NCI-H1092 (cell line): ENCODE measurements at regions not wholly inside any gene's neighbourhood (a gene's known extent, or its start where the extent isn't known, plus 50 kb on each side); places are given as distances from the start of the nearest gene placed in this dataset.
"Not testable (repeated sequence)": the region's sequence is repeated elsewhere in the genome, so short reads cannot be mapped to it uniquely, and the experiment has no call there.

ENCODE experiments used
- DNase-seq: peaks from one replicate; lab custom pipeline; 2025; lab: John Stamatoyannopoulos, UW

DNA sequence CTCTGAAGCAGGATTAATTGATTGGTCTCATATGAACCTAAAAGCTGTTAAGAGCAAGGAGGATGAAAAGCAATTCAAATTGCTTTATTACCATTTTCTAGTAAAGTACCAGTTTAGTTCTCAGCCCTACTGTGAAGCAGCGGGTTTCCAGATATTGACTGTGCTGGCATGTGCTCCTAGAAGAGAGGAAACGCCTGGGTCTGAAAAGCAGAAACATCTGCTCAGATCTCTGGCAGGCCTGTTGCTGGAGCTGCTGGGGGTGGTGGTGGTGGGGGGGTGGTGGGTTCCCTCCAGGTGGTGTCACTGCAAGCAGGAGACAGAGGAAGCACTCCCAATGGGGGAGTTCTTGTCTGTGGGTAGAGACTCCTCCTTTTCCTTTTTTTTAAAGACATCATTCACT is 105.5 kb upstream of the ZNF462 start:
- DNase-seq = no peak

GRCh38 chr9:106758911-106759310 is 104.1 kb upstream of the ZNF462 start:
- DNase-seq = no peak

GRCh38 chr9:106761493-106761892 is 101.5 kb upstream of the ZNF462 start:
- DNase-seq = no peak

GRCh38 chr9:106766616-106767015 is 96.3 kb upstream of the ZNF462 start:
- no peak for DNase-seq

DNA sequence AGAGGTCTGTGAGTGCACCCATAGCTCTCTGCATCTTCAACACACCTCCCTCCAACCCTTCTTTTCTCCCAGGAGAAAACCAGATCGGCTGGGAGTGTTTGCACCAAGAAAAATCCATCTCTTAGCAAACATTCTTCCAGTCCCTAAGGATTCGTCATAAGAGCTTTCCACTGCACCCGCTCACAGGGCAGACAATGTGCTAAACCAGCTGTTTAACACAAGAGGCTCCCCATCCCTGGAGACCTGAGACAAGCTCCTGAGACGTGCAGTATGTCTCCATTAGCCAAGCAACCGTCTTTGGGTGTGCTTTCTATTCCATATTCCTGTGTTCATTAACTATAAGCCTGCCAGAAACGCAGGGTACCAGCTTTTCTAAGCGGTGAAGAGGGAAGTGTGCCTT is 93.6 kb upstream of the ZNF462 start:
- DNase-seq = no peak

GRCh38 chr9:106771608-106772007 is 91.4 kb upstream of the ZNF462 start:
- DNase-seq = peak; percentile 13

GRCh38 chr9:106772523-106773290 is 90.3 kb upstream of the ZNF462 start:
- no peak for DNase-seq

GRCh38 chr9:106773750-106774149 is 89.2 kb upstream of the ZNF462 start:
- DNase-seq = no peak

DNA sequence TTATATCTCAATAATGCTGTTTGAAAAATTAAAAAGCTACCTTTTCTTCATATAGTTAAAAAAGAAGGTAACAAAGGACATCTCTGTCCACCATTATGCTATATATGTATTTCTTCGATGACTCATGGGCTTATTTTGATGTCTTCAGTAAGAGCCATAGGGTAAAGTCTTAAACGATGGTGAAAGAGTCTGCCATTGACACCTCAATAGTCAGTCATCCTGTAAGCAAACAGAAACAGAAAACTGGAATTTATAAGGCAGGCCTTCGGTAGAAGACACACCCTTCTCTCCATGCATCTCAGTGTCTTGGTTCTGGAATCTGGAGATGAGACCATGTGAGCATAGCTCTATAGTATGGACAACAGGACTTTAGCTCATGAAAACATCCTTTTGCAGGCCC is 87.0 kb upstream of the ZNF462 start:
- no peak for DNase-seq

GRCh38 chr9:106779796-106780195 is 83.2 kb upstream of the ZNF462 start:
- DNase-seq = no peak

DNA sequence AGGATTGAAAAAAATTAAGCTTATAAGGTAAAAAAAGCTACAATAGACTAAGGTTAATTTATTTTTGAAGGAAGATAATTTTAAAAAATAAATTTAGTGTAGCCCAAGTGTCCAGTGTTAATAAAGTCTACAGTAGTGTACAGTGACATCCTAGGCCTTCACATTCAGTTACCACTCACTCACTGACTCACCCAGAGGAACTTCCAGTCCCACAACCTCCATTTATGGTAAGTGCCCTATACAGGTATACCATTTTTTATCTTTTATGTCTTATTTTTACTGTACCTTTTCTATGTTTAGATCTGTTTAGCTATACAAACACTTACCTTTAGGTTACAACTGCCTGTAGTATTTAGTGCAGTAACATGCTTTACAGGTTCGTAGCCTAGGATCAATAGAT is 79.8 kb upstream of the ZNF462 start:
- DNase-seq = no peak

GRCh38 chr9:106784076-106784475 is 78.9 kb upstream of the ZNF462 start:
- DNase-seq = no peak

DNA sequence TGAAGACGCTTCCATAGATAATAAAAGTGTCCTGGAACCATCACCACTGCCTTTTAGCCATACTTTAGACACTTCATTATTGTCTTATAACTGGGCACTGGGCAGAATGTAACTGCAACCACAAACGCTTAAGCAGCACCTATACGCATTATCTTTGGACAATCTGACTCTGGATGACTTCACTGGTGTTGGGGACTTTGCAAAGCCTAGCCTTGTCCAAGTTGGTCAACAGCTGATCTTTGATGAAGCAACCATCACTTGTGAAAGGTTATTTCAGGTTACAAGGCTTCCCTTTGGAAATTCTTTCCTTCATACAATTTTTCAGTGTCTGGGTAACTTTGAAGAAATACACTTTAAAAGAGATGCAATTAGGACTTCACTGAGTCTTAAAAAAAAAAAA is 77.8 kb upstream of the ZNF462 start:
- DNase-seq = no peak

- not testable (repeated sequence) for DNase-seq
Observed at GRCh38 chr9:106788021-106788420, 74.9 kb upstream of the ZNF462 start.

DNA sequence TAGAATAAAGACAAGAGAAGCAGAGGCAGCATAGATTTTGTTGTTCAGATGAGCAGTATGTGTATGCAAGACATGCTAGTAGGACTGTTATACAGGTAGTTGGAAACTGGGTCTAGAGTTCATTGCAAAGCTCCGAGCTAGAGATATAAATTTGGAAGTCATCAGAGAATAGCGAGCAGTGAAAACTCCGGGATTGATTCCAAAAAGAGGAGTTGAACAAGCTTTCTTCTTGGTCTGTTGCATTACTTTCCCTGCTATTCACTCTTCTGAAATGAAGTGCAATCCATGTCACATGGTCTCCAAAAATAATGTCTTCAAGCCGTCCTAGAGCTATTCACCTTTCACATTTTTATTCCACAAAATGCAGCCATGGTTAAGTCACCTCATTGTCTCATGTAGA is 67.9 kb upstream of the ZNF462 start:
- no peak for DNase-seq

GRCh38 chr9:106796771-106797170 is 66.2 kb upstream of the ZNF462 start:
- DNase-seq = no peak

DNA sequence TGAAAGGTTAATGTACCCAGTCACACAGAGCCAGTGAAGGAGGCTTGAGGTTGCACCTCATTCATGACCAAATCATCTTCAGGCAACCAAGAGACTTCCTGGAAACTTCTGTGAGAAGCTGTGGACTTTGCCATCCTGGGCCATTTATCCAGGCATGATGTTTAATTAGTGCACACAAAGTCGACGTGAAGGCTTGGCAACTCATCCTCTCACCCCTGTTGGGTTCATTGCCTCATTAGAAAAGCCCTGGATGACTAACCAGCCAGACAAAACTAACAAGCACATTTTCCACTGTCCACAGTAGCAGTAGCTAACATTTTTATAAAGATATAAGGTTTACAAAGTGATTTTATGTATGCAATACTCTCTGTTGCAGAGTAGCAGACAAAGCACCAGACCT is 65.7 kb upstream of the ZNF462 start:
- no peak for DNase-seq

GRCh38 chr9:106798016-106798799 is 64.8 kb upstream of the ZNF462 start:
- DNase-seq = no peak

- DNase-seq = no peak
Observed at GRCh38 chr9:106799152-106799551, 63.8 kb upstream of the ZNF462 start.

GRCh38 chr9:106800701-106801270 is 62.2 kb upstream of the ZNF462 start:
- no peak for DNase-seq

DNA sequence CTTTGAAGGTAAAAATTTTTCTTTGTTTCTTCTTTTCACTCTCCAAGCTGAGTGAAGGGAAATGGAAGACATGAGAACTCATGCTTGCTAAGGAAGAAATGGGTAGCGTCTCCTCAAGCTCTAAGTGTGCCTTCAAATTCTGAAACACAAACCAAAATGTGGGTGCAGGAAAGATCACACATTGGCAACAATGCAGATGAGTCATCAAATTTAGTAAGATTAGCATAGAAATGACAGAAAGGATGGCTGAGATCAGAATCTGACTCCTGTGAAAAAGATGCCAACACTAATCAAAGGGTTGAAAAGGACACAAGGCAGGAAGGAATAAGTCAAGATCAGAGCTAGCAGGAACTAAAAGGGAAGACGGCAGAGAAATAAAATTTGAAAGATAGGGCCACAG is 61.1 kb upstream of the ZNF462 start:
- no peak for DNase-seq
